OCI-LY7 (cell line): ENCODE measurements at regions not wholly inside any gene's neighbourhood (a gene's known extent, or its start where the extent isn't known, plus 50 kb on each side); places are given as distances from the start of the nearest gene placed in this dataset.

Experiments used
- BruUV-seq: library from RNA; stranded (reverse); fragments of 400-500 nt; replicated peaks from 2 replicates; lab custom pipeline; 2021; lab: Mats Ljungman, UMichigan
- CTCF ChIA-PET: fragments of 300-600 bp; sonication (Branson Sonifier 250); formaldehyde crosslinking; loops from one replicate; lab custom pipeline; 2022; ENCODE audit warnings: antibody characterized with exemption; ENCODE audit not compliant: unreplicated experiment; lab: Charles Lee
- POLR2A ChIA-PET: fragments of 300-600 bp; sonication (Branson Sonifier 250); formaldehyde crosslinking; loops from one replicate; lab custom pipeline; 2022; ENCODE audit warnings: antibody characterized with exemption; lab: Charles Lee
- DNase-seq: peaks from one replicate; pipeline ENCODE4 v3.0.0-alpha.2; 2015; ENCODE audit warnings: low spot score
- H2AFZ ChIP-seq: fragments of 200-600 bp; sonication (generic), shearing (Covaris generic); 2 replicates; pipeline ENCODE4 v1.6.1; 2014; ENCODE audit warnings: mild to moderate bottlenecking, antibody characterized with exemption, low read length, moderate library complexity
- H3K27ac ChIP-seq: fragments of 200-600 bp; sonication (generic); 2 replicates; pipeline ENCODE4 v1.5.1; 2014; ENCODE audit warnings: mixed run types, low read depth, mild to moderate bottlenecking, moderate library complexity, low read length, inconsistent platforms; ENCODE audit not compliant: poor library complexity, severe bottlenecking
- H3K36me3 ChIP-seq: fragments of 200-600 bp; sonication (generic); 2 replicates; pipeline ENCODE4 v1.6.1; 2014; ENCODE audit warnings: mild to moderate bottlenecking, antibody characterized with exemption, low read length, moderate library complexity, mixed read lengths; ENCODE audit not compliant: insufficient read depth
- H3K4me1 ChIP-seq: fragments of 200-600 bp; sonication (generic); 2 replicates; pipeline ENCODE4 v1.5.1; 2014; ENCODE audit warnings: mild to moderate bottlenecking, low read length; ENCODE audit not compliant: insufficient read depth, poor library complexity, severe bottlenecking
- H3K4me2 ChIP-seq: fragments of 200-600 bp; sonication (generic); 2 replicates; pipeline ENCODE4 v1.6.1; 2014; ENCODE audit warnings: mild to moderate bottlenecking, low read length
- H3K4me3 ChIP-seq: fragments of 200-600 bp; sonication (generic); 2 replicates; pipeline ENCODE4 v1.5.1; 2014; ENCODE audit warnings: mild to moderate bottlenecking, low read depth, low read length; ENCODE audit not compliant: poor library complexity, severe bottlenecking
- H3K79me2 ChIP-seq: fragments of 200-600 bp; sonication (generic); 2 replicates; pipeline ENCODE4 v1.6.1; 2016; ENCODE audit warnings: low read depth, mild to moderate bottlenecking, low read length, moderate library complexity, mixed read lengths; ENCODE audit not compliant: insufficient read depth
- H3K9me2 ChIP-seq: fragments of 200-600 bp; sonication (generic); 2 replicates; pipeline ENCODE4 v1.6.1; 2016; ENCODE audit warnings: mild to moderate bottlenecking, low read length, mixed read lengths; ENCODE audit not compliant: insufficient read depth
- H3K9me3 ChIP-seq: fragments of 200-600 bp; sonication (generic); 2 replicates; pipeline ENCODE4 v1.6.1; 2014; ENCODE audit warnings: mild to moderate bottlenecking, mixed run types, low read length, mixed read lengths
- H4K20me1 ChIP-seq: fragments of 200-600 bp; sonication (generic); 2 replicates; pipeline ENCODE4 v1.6.1; 2014; ENCODE audit warnings: mild to moderate bottlenecking, antibody characterized with exemption, low read length, moderate library complexity, mixed read lengths; ENCODE audit not compliant: insufficient read depth
- CTCF ChIP-seq: fragments of 200-600 bp; sonication (generic); conservative IDR thresholded peaks from 2 replicates; pipeline ENCODE4 v1.5.1; 2014; ENCODE audit warnings: mild to moderate bottlenecking, antibody characterized with exemption, low read length, moderate library complexity, mixed read lengths
- EZH2phosphoT487 ChIP-seq: fragments of 200-600 bp; sonication (generic); IDR thresholded peaks from 2 replicates; pipeline ENCODE4 v1.6.1; 2018; ENCODE audit warnings: low read depth, borderline replicate concordance, mild to moderate bottlenecking, mixed run types, antibody characterized with exemption, low read length, moderate library complexity, mixed read lengths
- intact Hi-C: fragments of 100-400 bp; cut with micrococcal nuclease; formaldehyde crosslinking; loops from one replicate; pipeline ENCODE4 v1.10.0; 2022; ENCODE audit not compliant: unreplicated experiment

GRCh38 chr12:18878676-18879180, 140.8 kb downstream of the CAPZA3 start:
- Histone ChIP-seq H3K79me2 (no peaks in the 10 kb centered on the region), H3K9me3 (no peaks in the 10 kb centered on the region), H3K4me2 (no peak overlapping the region), H3K9me2 (no peaks in the 10 kb centered on the region), H3K27ac (no peak overlapping the region), H3K36me3 (no peaks in the 10 kb centered on the region), H4K20me1 (no peaks in the 10 kb centered on the region), H3K4me1 (no peaks in the 10 kb centered on the region), H2AFZ (no peak overlapping the region), H3K4me3 (no peak overlapping the region)
- no TSS peak for BruUV-seq
- ChIA-PET POLR2A (no interaction called here), CTCF (no interaction called here)
- no peak for TF ChIP-seq EZH2phosphoT487
- no peak for TF ChIP-seq CTCF
- no peak for DNase-seq
- intact Hi-C loops, result no loop called here

- TF ChIP-seq EZH2phosphoT487 (no peak), CTCF (no peak)
- H3K4me1 ChIP-seq, result no peaks in the 10 kb centered on the region
- DNase-seq, result no peak
- H3K4me3 ChIP-seq, result no peak overlapping the region
- no peaks in the 10 kb centered on the region for H3K9me3 ChIP-seq
- no peak overlapping the region for H2AFZ ChIP-seq
- no peaks in the 10 kb centered on the region for H3K79me2 ChIP-seq
- intact Hi-C loops, result no loop called here
- H3K27ac ChIP-seq, result no peak overlapping the region
- H3K9me2 ChIP-seq, result no peaks in the 10 kb centered on the region
- no peaks in the 10 kb centered on the region for H4K20me1 ChIP-seq
- H3K36me3 ChIP-seq, result no peaks in the 10 kb centered on the region
- ChIA-PET POLR2A (no interaction called here), CTCF (no interaction called here)
- BruUV-seq, result no TSS peak
- no peak overlapping the region for H3K4me2 ChIP-seq
Measured at GRCh38 chr12:18882690-18883089, 144.8 kb downstream of the CAPZA3 start.

- Histone ChIP-seq H3K4me1 (no peaks in the 10 kb centered on the region), H3K79me2 (no peaks in the 10 kb centered on the region), H3K4me2 (no peak overlapping the region), H3K36me3 (no peaks in the 10 kb centered on the region), H3K27ac (no peak overlapping the region), H3K9me2 (no peaks in the 10 kb centered on the region), H2AFZ (no peak overlapping the region), H4K20me1 (no peaks in the 10 kb centered on the region), H3K9me3 (no peaks in the 10 kb centered on the region), H3K4me3 (no peak overlapping the region)
- no peak for DNase-seq
- intact Hi-C loops, result no loop called here
- TF ChIP-seq CTCF (no peak), EZH2phosphoT487 (no peak)
- BruUV-seq, result no TSS peak
- ChIA-PET POLR2A (no interaction called here), CTCF (no interaction called here)
Measured at GRCh38 chr12:18886962-18887361, 149.0 kb downstream of the CAPZA3 start.
